Non-pigmented ciliary epithelial cell (primary cell): ENCODE measurements at regions not wholly inside any gene's neighbourhood (a gene's known extent, or its start where the extent isn't known, plus 50 kb on each side); places are given as distances from the start of the nearest gene placed in this dataset.
"Not testable (repeated sequence)": the region's sequence is repeated elsewhere in the genome, so short reads cannot be mapped to it uniquely, and the experiment has no call there.

Source experiments
- DNase-seq: peaks from one replicate; pipeline ENCODE4 v3.0.0-alpha.2; 2010; ENCODE audit warnings: low read depth

GRCh38 chr2:14064346-14064745 lies 568.2 kb upstream of the LRATD1 start:
- no peak for DNase-seq

GRCh38 chr2:14072338-14072737 lies 560.2 kb upstream of the LRATD1 start:
- no peak for DNase-seq

- DNase-seq = no peak
These were observed 557.8 kb upstream of the LRATD1 start for GRCh38 chr2:14074691-14075090.

- DNase-seq = no peak
These were observed 552.9 kb upstream of the LRATD1 start for GRCh38 chr2:14079576-14079975.

- DNase-seq = peak; percentile 5
These were observed 551.0 kb upstream of the LRATD1 start for GRCh38 chr2:14081521-14081920.

GRCh38 chr2:14082640-14083039 lies 549.9 kb upstream of the LRATD1 start:
- no peak for DNase-seq

GRCh38 chr2:14094592-14094991 lies 537.9 kb upstream of the LRATD1 start:
- no peak for DNase-seq

- DNase-seq = not testable (repeated sequence)
These were observed 533.4 kb upstream of the LRATD1 start for GRCh38 chr2:14099101-14099500.

GRCh38 chr2:14114275-14114674 lies 518.2 kb upstream of the LRATD1 start:
- DNase-seq = no peak

- DNase-seq = no peak
These were observed 512.1 kb upstream of the LRATD1 start for GRCh38 chr2:14120376-14120775.

- DNase-seq = no peak
These were observed 508.9 kb upstream of the LRATD1 start for GRCh38 chr2:14123436-14124103.

GRCh38 chr2:14125624-14126293 lies 506.8 kb upstream of the LRATD1 start:
- no peak for DNase-seq

- DNase-seq = no peak
These were observed 505.7 kb upstream of the LRATD1 start for GRCh38 chr2:14126846-14127245.

GRCh38 chr2:14127765-14128164 lies 504.8 kb upstream of the LRATD1 start:
- DNase-seq = no peak

- DNase-seq = no peak
These were observed 500.1 kb upstream of the LRATD1 start for GRCh38 chr2:14132386-14132785.

- no peak for DNase-seq
These were observed 497.7 kb upstream of the LRATD1 start for GRCh38 chr2:14134771-14135170.

- DNase-seq = no peak
These were observed 496.5 kb upstream of the LRATD1 start for GRCh38 chr2:14136030-14136429.

GRCh38 chr2:14137643-14138042 lies 494.9 kb upstream of the LRATD1 start:
- no peak for DNase-seq

- DNase-seq = no peak
These were observed 492.4 kb upstream of the LRATD1 start for GRCh38 chr2:14140009-14140550.

- DNase-seq = no peak
These were observed 489.1 kb upstream of the LRATD1 start for GRCh38 chr2:14143435-14143834.

GRCh38 chr2:14148216-14148615 lies 484.3 kb upstream of the LRATD1 start:
- DNase-seq = no peak

- no peak for DNase-seq
These were observed 474.7 kb upstream of the LRATD1 start for GRCh38 chr2:14157816-14158215.

GRCh38 chr2:14180333-14180732 lies 452.2 kb upstream of the LRATD1 start:
- DNase-seq = no peak
